ENCODE measurements at regions not wholly inside any gene's neighbourhood (a gene's known extent, or its start where the extent isn't known, plus 50 kb on each side); places are given as distances from the start of the nearest gene placed in this dataset.

- TF ChIP-seq MLLT10 (CRISPR knock-in tag; IDR thresholded peaks at IDR 0.05) (no peak), BATF2 (CRISPR knock-in tag; IDR thresholded peaks at IDR 0.05) (no peak), ZNF687 (CRISPR knock-in tag; IDR thresholded peaks at IDR 0.05) (no peak), TEAD3 (CRISPR knock-in tag; optimal IDR thresholded peaks at IDR 0.05; ENCODE audit: borderline replicate concordance) (no peak), NR3C1 (CRISPR knock-in tag; IDR thresholded peaks at IDR 0.05) (no peak), NONO (IDR thresholded peaks at IDR 0.05) (no peak), NONO (CRISPR knock-in tag; conservative IDR thresholded peaks at IDR 0.05) (no peak)
- Histone ChIP-seq H3K4me1 (ENCODE audit: insufficient read depth, low read length) (no peaks in the 10 kb centered on the region), H2AFZ (ENCODE audit: low read length) (no peak overlapping the region), H3K4me3 (replicated peaks in 1 of 3; ENCODE audit: insufficient read depth in 1 of 3, low read depth in 2 of 3, low read length in 3 of 3) (no peak overlapping the region), H3K36me3 (replicated peaks in 1 of 2; ENCODE audit: control insufficient read depth in 1 of 2, insufficient read depth in 2 of 2, low read length in 2 of 2) (no peaks in the 10 kb centered on the region), H3K27ac (ENCODE audit: extremely low read length, insufficient read depth, low read length) (no peak overlapping the region), H3K9ac (ENCODE audit: insufficient read depth, low read depth, low read length) (no peak overlapping the region), H3K4me2 (ENCODE audit: low read depth, low read length) (no peak overlapping the region), H4K20me1 (ENCODE audit: insufficient read depth, low read length) (no peaks in the 10 kb centered on the region), H3K79me2 (ENCODE audit: insufficient read depth, low read length) (no peaks in the 10 kb centered on the region), H3K27me3 (ENCODE audit: control insufficient read depth in 1 of 2, insufficient read depth in 2 of 2, low read length in 2 of 2) (no peaks in the 10 kb centered on the region), H3K9me3 (ENCODE audit: low read length) (no peaks in the 10 kb centered on the region)
- in situ Hi-C loops (cut with HindIII; ENCODE audit: extremely low pct_ligation_motif_present, low pct_unique_long_range_greater_than_20kb) (no loop called here), intact Hi-C loops (cut with micrococcal nuclease; ENCODE audit: unreplicated experiment) (no loop called here)
- no TSS peak for BruUV-seq (replicated peaks)
- CTCF ChIA-PET (ENCODE audit: low intra/inter-chr PET ratio, low total read pairs) = no interaction called here
- DNase-seq (ENCODE audit: low spot score) (no peak), ATAC-seq (no peak), FAIRE-seq (no peak)
- POLR2A ChIA-PET = no interaction called here
- 0% methylated on average over 3 of the region's 3 CpGs for WGBS (ENCODE audit: low lambda C conversion rate)
These were observed 372.5 kb downstream of the IL20RB start for GRCh38 chr3:137330246-137330645.

Measured in HepG2 (cell line).